ENCODE measurements at regions not wholly inside any gene's neighbourhood (a gene's known extent, or its start where the extent isn't known, plus 50 kb on each side); places are given as distances from the start of the nearest gene placed in this dataset.

DNA sequence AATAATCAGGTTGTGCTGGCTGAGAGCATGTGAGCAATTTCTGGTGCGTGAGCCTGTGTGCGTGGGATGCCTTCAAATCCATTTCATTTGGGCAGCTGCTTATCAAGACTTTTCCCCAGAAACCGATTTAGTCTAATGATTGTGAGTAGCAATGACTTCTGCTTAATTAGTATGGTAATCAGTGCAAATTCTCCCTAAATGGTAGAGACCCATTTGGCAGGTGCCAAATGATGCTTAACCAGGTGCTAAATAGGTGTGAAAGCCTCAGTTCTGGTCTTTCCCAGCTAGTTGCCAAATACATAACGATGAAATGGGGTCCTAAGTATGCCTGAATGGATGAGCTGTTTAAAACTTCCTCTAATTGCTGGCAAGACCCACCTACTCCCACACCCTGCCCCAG lies 248.4 kb upstream of the CCDC196 start:
- TF ChIP-seq, protein P1, sequence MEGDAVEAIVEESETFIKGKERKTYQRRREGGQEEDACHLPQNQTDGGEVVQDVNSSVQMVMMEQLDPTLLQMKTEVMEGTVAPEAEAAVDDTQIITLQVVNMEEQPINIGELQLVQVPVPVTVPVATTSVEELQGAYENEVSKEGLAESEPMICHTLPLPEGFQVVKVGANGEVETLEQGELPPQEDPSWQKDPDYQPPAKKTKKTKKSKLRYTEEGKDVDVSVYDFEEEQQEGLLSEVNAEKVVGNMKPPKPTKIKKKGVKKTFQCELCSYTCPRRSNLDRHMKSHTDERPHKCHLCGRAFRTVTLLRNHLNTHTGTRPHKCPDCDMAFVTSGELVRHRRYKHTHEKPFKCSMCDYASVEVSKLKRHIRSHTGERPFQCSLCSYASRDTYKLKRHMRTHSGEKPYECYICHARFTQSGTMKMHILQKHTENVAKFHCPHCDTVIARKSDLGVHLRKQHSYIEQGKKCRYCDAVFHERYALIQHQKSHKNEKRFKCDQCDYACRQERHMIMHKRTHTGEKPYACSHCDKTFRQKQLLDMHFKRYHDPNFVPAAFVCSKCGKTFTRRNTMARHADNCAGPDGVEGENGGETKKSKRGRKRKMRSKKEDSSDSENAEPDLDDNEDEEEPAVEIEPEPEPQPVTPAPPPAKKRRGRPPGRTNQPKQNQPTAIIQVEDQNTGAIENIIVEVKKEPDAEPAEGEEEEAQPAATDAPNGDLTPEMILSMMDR (conservative IDR thresholded peaks at IDR 0.05 in 1 of 2, IDR thresholded peaks at IDR 0.05 in 1 of 2; ENCODE audit: low read depth in 1 of 2, low read length in 2 of 2), result no peak
- TF ChIP-seq EZH2 (IDR thresholded peaks at IDR 0.05; ENCODE audit: low read length, missing control alignments), result no peak

All from fibroblast of lung (primary cell).